Tibial nerve (tissue), 3 donors: ENCODE measurements at regions not wholly inside any gene's neighbourhood (a gene's known extent, or its start where the extent isn't known, plus 50 kb on each side); places are given as distances from the start of the nearest gene placed in this dataset.

ENCODE experiments used
- CTCF ChIP-seq, 5 experiments: fragments of 200-600 bp in 3 of 5; fragments of 450-650 bp in 2 of 5; sonication (generic) in 3 of 5; IDR thresholded peaks; one replicate each; pipeline ENCODE4 v1.5.1; 2016 to 2019; ENCODE audit warnings: antibody characterized with exemption in 5 of 5, mild to moderate bottlenecking in 3 of 5, moderate library complexity in 2 of 5
- POLR2A ChIP-seq, 2 donors: fragments of 450-650 bp; IDR thresholded peaks; one replicate each; pipeline ENCODE4 v1.6.1; 2017; ENCODE audit warnings: antibody characterized with exemption in 2 of 2, mild to moderate bottlenecking in 2 of 2, moderate library complexity in 2 of 2

DNA sequence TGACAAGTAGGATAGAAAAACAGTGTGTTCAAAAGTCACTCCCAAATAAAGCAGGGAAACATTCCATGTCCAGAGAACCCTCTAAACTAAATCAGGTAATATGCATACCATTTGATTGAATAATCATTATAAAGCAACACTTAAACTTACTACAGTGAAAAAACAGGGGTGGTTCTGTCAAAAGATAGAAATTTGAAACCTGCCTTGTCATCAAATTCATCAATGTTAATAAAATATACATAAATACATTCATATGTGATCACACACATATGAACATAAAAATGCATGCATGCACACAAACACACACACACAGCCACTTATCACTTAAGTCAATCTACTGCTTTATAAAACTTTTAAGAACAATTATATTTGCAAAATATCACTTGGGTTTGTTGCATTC lies 485.8 kb upstream of the TECRL start:
- TF ChIP-seq CTCF (IDR thresholded peaks at IDR 0.05) (no peak), POLR2A (IDR thresholded peaks at IDR 0.05) (no peak)
